22Rv1 (cell line): ENCODE measurements at regions not wholly inside any gene's neighbourhood (a gene's known extent, or its start where the extent isn't known, plus 50 kb on each side); places are given as distances from the start of the nearest gene placed in this dataset.

Experiments
- H3K27ac ChIP-seq: fragments of 450-650 bp; 2 replicates; pipeline ENCODE4 v1.5.1; 2017
- CTCF ChIP-seq: fragments of 450-650 bp; IDR thresholded peaks from 2 replicates; pipeline ENCODE4 v1.5.1; 2017; ENCODE audit warnings: mild to moderate bottlenecking
- ZFX ChIP-seq: fragments of 450-650 bp; IDR thresholded peaks from 2 replicates; pipeline ENCODE4 v1.6.1; 2017; ENCODE audit warnings: antibody characterized with exemption, borderline replicate concordance

- TF ChIP-seq CTCF (no peak), ZFX (no peak)
- no peak overlapping the region for H3K27ac ChIP-seq
Observed at GRCh38 chr7:42702647-42703046, 209.2 kb downstream of the C7orf25 start.

GRCh38 chr7:42700406-42701327 lies 211.2 kb downstream of the C7orf25 start:
- H3K27ac ChIP-seq: no peak overlapping the region

GRCh38 chr7:42699380-42700178 lies 212.3 kb downstream of the C7orf25 start:
- no peak overlapping the region for H3K27ac ChIP-seq

More at GRCh38 chr7:42700406-42701327, 211.2 kb downstream of the C7orf25 start:
- no peak for TF ChIP-seq CTCF
- TF ChIP-seq ZFX: no peak

GRCh38 chr7:42698600-42699374 lies 213.1 kb downstream of the C7orf25 start:
- TF ChIP-seq CTCF (no peak), ZFX (no peak)

More at GRCh38 chr7:42699380-42700178, 212.3 kb downstream of the C7orf25 start:
- TF ChIP-seq CTCF: no peak
- TF ChIP-seq ZFX: no peak

GRCh38 chr7:42694894-42695507 lies 216.9 kb downstream of the C7orf25 start:
- TF ChIP-seq ZFX (no peak), CTCF (no peak)
- no peak overlapping the region for H3K27ac ChIP-seq

More at GRCh38 chr7:42698600-42699374, 213.1 kb downstream of the C7orf25 start:
- no peak overlapping the region for H3K27ac ChIP-seq

- TF ChIP-seq ZFX (no peak), CTCF (no peak)
Observed at GRCh38 chr7:42693722-42694121, 218.1 kb downstream of the C7orf25 start.

More at GRCh38 chr7:42693722-42694121, 218.1 kb downstream of the C7orf25 start:
- no peak overlapping the region for H3K27ac ChIP-seq
